ENCODE measurements at regions not wholly inside any gene's neighbourhood (a gene's known extent, or its start where the extent isn't known, plus 50 kb on each side); places are given as distances from the start of the nearest gene placed in this dataset.

DNA sequence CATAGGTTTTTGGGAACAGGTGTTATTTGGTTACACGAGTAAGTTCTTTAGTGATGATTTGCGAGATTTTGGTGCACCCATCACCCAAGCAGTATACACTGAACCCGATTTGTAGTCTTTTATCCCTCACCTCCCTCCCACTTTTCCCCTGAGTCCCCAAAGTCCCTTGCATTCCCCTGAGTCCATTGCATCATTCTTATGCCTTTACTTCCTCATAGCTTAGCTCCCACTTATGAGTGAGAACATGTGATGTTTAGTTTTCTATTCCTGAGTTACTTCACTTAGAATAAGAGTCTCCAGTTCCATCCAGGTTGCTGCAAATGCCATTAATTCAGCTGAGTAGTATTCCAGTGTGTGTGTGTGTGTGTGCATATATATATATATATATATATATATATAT, 97.2 kb upstream of the EDNRB start:
- no peak for ATAC-seq (ENCODE audit: insufficient number of reproducible peaks, low FRiP score, low read depth)
- no peak overlapping the region for H3K27ac ChIP-seq
- H3K4me1 ChIP-seq (ENCODE audit: control insufficient read depth in 1 of 2, low read depth in 2 of 2): no peaks in the 10 kb centered on the region
- no peaks in the 10 kb centered on the region for H3K9me3 ChIP-seq
- no peaks in the 10 kb centered on the region for H3K36me3 ChIP-seq
- H3K27me3 ChIP-seq (replicated peaks; ENCODE audit: insufficient read depth): no peaks in the 10 kb centered on the region
- no peak for DNase-seq (ENCODE audit: low spot score)
- TF ChIP-seq, protein P1, sequence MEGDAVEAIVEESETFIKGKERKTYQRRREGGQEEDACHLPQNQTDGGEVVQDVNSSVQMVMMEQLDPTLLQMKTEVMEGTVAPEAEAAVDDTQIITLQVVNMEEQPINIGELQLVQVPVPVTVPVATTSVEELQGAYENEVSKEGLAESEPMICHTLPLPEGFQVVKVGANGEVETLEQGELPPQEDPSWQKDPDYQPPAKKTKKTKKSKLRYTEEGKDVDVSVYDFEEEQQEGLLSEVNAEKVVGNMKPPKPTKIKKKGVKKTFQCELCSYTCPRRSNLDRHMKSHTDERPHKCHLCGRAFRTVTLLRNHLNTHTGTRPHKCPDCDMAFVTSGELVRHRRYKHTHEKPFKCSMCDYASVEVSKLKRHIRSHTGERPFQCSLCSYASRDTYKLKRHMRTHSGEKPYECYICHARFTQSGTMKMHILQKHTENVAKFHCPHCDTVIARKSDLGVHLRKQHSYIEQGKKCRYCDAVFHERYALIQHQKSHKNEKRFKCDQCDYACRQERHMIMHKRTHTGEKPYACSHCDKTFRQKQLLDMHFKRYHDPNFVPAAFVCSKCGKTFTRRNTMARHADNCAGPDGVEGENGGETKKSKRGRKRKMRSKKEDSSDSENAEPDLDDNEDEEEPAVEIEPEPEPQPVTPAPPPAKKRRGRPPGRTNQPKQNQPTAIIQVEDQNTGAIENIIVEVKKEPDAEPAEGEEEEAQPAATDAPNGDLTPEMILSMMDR (IDR thresholded peaks at IDR 0.05): no peak
- H3K4me3 ChIP-seq: no peak overlapping the region

DNA sequence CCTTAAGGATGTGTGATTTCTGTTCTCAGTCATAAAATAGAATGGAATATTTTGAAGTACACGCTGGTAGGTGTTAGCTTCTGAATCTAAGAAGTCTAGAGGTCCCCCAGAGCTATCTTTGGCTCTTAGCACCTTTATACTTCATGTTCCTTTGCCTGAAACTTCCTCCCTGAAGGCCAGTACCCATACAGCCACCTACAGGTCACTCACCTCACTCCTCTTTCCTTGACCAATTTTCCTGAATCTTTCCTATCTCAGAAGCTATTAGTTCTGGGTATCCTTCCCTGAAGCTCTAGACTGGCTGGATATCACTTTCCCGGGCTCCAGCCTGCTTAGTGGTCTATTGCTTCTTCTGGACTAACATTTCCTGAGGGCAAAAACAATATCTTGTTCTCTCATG, 93.4 kb upstream of the EDNRB start:
- DNase-seq (ENCODE audit: low spot score) (no peak), ATAC-seq (ENCODE audit: insufficient number of reproducible peaks, low FRiP score, low read depth) (no peak)
- TF ChIP-seq, protein P1 (IDR thresholded peaks at IDR 0.05): no peak
- Histone ChIP-seq H3K9me3 (no peaks in the 10 kb centered on the region), H3K27ac (no peak overlapping the region), H3K36me3 (no peaks in the 10 kb centered on the region), H3K4me3 (no peak overlapping the region), H3K4me1 (ENCODE audit: control insufficient read depth in 1 of 2, low read depth in 2 of 2) (no peaks in the 10 kb centered on the region), H3K27me3 (replicated peaks; ENCODE audit: insufficient read depth) (no peaks in the 10 kb centered on the region)

DNA sequence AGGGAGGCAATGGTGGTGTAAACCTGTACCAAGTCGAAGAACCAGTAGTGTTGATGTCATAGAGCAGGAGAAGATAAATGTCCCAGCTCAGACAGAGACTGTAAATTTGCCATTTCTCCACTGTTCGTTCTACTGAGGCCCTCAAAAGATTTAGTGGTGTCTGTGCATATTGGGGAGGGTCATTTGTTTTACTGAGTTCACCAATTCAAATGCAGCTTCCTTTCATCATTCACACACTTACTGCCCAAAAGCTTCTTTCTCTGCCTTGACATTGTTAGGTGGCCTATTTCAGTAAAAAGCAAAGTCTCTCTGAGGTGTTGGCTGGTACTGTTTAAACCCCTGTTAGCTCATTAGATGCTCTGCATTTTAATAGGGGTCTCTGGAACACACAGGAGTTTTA, 86.2 kb upstream of the EDNRB start:
- Histone ChIP-seq H3K36me3 (no peaks in the 10 kb centered on the region), H3K27ac (no peak overlapping the region), H3K27me3 (replicated peaks; ENCODE audit: insufficient read depth) (no peaks in the 10 kb centered on the region), H3K9me3 (no peaks in the 10 kb centered on the region), H3K4me3 (no peak overlapping the region), H3K4me1 (ENCODE audit: control insufficient read depth in 1 of 2, low read depth in 2 of 2) (no peaks in the 10 kb centered on the region)
- DNase-seq (ENCODE audit: low spot score) (no peak), ATAC-seq (ENCODE audit: insufficient number of reproducible peaks, low FRiP score, low read depth) (no peak)
- TF ChIP-seq, protein P1 (IDR thresholded peaks at IDR 0.05): no peak

DNA sequence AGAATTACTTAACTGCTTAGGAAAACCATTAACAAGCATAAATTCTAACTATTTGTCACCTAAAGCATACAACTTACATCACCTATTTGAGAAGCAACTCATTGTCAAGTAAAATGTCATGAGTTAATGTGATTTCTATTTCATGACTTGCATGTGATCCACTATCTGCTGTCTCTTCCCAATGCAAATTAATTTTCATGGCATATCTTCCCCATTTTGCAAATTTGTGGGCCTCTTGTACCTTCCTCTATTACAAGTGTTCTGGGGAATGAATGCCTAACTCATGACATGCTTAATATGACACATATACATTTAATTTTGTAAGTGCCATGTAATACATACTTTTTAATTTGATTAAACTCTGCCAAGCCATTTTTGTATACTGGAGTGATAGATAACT, 81.1 kb upstream of the EDNRB start:
- no peaks in the 10 kb centered on the region for H3K27me3 ChIP-seq (replicated peaks; ENCODE audit: insufficient read depth)
- ATAC-seq (ENCODE audit: insufficient number of reproducible peaks, low FRiP score, low read depth): no peak
- DNase-seq (ENCODE audit: low spot score): no peak
- H3K4me3 ChIP-seq: no peak overlapping the region
- no peaks in the 10 kb centered on the region for H3K36me3 ChIP-seq
- H3K4me1 ChIP-seq (ENCODE audit: control insufficient read depth in 1 of 2, low read depth in 2 of 2): no peaks in the 10 kb centered on the region
- no peak overlapping the region for H3K27ac ChIP-seq
- TF ChIP-seq, protein P1 (IDR thresholded peaks at IDR 0.05): no peak
- no peaks in the 10 kb centered on the region for H3K9me3 ChIP-seq

DNA sequence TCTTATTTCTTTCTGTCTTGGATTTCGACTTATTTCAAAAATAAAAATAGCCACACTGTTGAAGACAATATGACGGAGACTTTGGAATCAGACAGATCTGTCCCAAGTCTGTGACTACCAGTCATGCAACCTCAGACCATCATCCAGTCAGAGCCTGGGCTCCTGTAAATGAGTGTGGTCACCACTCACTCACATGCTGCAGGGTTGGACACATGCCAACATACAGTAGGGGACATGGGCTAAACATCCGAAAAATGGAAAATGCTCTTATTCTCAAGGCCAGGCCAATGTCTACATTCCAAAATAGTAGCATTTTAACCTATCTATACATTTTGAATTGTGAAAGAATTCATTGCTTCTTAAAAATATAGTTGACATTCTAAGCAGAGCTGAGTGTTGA, 75.5 kb upstream of the EDNRB start:
- TF ChIP-seq, protein P1 (IDR thresholded peaks at IDR 0.05): no peak
- Histone ChIP-seq H3K36me3 (no peaks in the 10 kb centered on the region), H3K4me1 (ENCODE audit: control insufficient read depth in 1 of 2, low read depth in 2 of 2) (peaks cover 0 to 4% of the 10 kb centered on the region in 2 donors), H3K4me3 (no peak overlapping the region), H3K27me3 (replicated peaks; ENCODE audit: insufficient read depth) (no peaks in the 10 kb centered on the region), H3K27ac (no peak overlapping the region), H3K9me3 (no peaks in the 10 kb centered on the region)
- ATAC-seq (ENCODE audit: insufficient number of reproducible peaks, low FRiP score, low read depth) (no peak), DNase-seq (ENCODE audit: low spot score) (no peak)
